Esophagus mucosa (tissue), 1 donor: ENCODE measurements at regions not wholly inside any gene's neighbourhood (a gene's known extent, or its start where the extent isn't known, plus 50 kb on each side); places are given as distances from the start of the nearest gene placed in this dataset.
A peak's percentile ranks its signal among the peaks of the same experiment; 100 is the strongest.
"Not testable (repeated sequence)": the region's sequence is repeated elsewhere in the genome, so short reads cannot be mapped to it uniquely, and the experiment has no call there.

Experiments used
- ATAC-seq: fragments of 200-7000 bp; cut with Tn5 transposase; one replicate; pipeline ENCODE4 v1.9.1; 2020
- donor health status: DM: yes; HTN: yes; CAD: no.

- no peak for ATAC-seq
Measured at GRCh38 chr2:147460155-147460554, 384.7 kb upstream of the ACVR2A start.

GRCh38 chr2:147456779-147457178, 388.1 kb upstream of the ACVR2A start:
- ATAC-seq = no peak

- ATAC-seq = no peak
Measured at GRCh38 chr2:147451902-147452515, 392.8 kb upstream of the ACVR2A start.

GRCh38 chr2:147450661-147451510, 393.9 kb upstream of the ACVR2A start:
- ATAC-seq = no peak

- no peak for ATAC-seq
Measured at GRCh38 chr2:147449323-147449991, 395.4 kb upstream of the ACVR2A start.

GRCh38 chr2:147442816-147443215, 402.0 kb upstream of the ACVR2A start:
- no peak for ATAC-seq

- ATAC-seq = no peak
Measured at GRCh38 chr2:147441182-147441581, 403.6 kb upstream of the ACVR2A start.

- no peak for ATAC-seq
Measured at GRCh38 chr2:147440734-147441133, 404.1 kb upstream of the ACVR2A start.

GRCh38 chr2:147439986-147440385, 404.8 kb upstream of the ACVR2A start:
- ATAC-seq = no peak

GRCh38 chr2:147438882-147439281, 405.9 kb upstream of the ACVR2A start:
- no peak for ATAC-seq

GRCh38 chr2:147433822-147434221, 411.0 kb upstream of the ACVR2A start:
- ATAC-seq = no peak

- ATAC-seq = no peak
Measured at GRCh38 chr2:147430408-147430807, 414.4 kb upstream of the ACVR2A start.

- ATAC-seq = peak; percentile 29
Measured at GRCh38 chr2:147428120-147428747, 416.6 kb upstream of the ACVR2A start.

- ATAC-seq = no peak
Measured at GRCh38 chr2:147425437-147426029, 419.3 kb upstream of the ACVR2A start.

GRCh38 chr2:147424766-147425165, 420.1 kb upstream of the ACVR2A start:
- ATAC-seq = peak; percentile 64

GRCh38 chr2:147420947-147421675, 423.7 kb upstream of the ACVR2A start:
- ATAC-seq = no peak

GRCh38 chr2:147420517-147420916, 424.3 kb upstream of the ACVR2A start:
- no peak for ATAC-seq

- peak; percentile 97 for ATAC-seq
Measured at GRCh38 chr2:147416099-147416498, 428.7 kb upstream of the ACVR2A start.

GRCh38 chr2:147414656-147415055, 430.2 kb upstream of the ACVR2A start:
- ATAC-seq = not testable (repeated sequence)

GRCh38 chr2:147408357-147408756, 436.5 kb upstream of the ACVR2A start:
- ATAC-seq = no peak

GRCh38 chr2:147405651-147406050, 439.2 kb upstream of the ACVR2A start:
- ATAC-seq = no peak

GRCh38 chr2:147398996-147399395, 445.8 kb upstream of the ACVR2A start:
- ATAC-seq = no peak
